Mesenchymal stem cell (in vitro differentiated cells and primary cell): ENCODE measurements at regions not wholly inside any gene's neighbourhood (a gene's known extent, or its start where the extent isn't known, plus 50 kb on each side); places are given as distances from the start of the nearest gene placed in this dataset.
"Not testable (repeated sequence)": the region's sequence is repeated elsewhere in the genome, so short reads cannot be mapped to it uniquely, and the experiment has no call there.

Experiments
- DNase-seq: peaks from one replicate; pipeline ENCODE4 v3.0.0-alpha.2; 2013
- H2AFZ ChIP-seq: one replicate; pipeline ENCODE4 v1.6.1; 2013; ENCODE audit warnings: low read depth, mild to moderate bottlenecking, control low read depth, inconsistent platforms, low read length, moderate library complexity
- H2AK5ac ChIP-seq: 2 replicates; pipeline ENCODE4 v1.6.1; 2013; ENCODE audit warnings: low read length, moderate library complexity, mild to moderate bottlenecking, inconsistent platforms; ENCODE audit not compliant: severe bottlenecking
- H2BK120ac ChIP-seq: one replicate; pipeline ENCODE4 v1.6.1; 2013; ENCODE audit warnings: low read depth, mild to moderate bottlenecking, inconsistent platforms, low read length, moderate library complexity
- H2BK12ac ChIP-seq, 2 experiments: one replicate each; pipeline ENCODE4 v1.6.1; 2013; ENCODE audit warnings: inconsistent platforms in 2 of 2, low read length in 2 of 2, mild to moderate bottlenecking in 2 of 2, moderate library complexity in 2 of 2, control low read depth in 1 of 2
- H2BK15ac ChIP-seq: one replicate; pipeline ENCODE4 v1.6.1; 2013; ENCODE audit warnings: mild to moderate bottlenecking, low read depth, inconsistent platforms; ENCODE audit not compliant: poor library complexity, severe bottlenecking
- H2BK5ac ChIP-seq: 2 replicates; pipeline ENCODE4 v1.6.1; 2013; ENCODE audit warnings: low read depth, mild to moderate bottlenecking, low read length, control low read depth, inconsistent platforms; ENCODE audit not compliant: poor library complexity, severe bottlenecking
- H3K14ac ChIP-seq, 2 experiments: one replicate each; pipeline ENCODE4 v1.6.1; 2013; ENCODE audit warnings: inconsistent platforms in 2 of 2, low read length in 2 of 2, control low read depth in 1 of 2, mild to moderate bottlenecking in 1 of 2, moderate library complexity in 1 of 2
- H3K18ac ChIP-seq, 2 experiments: one replicate each; pipeline ENCODE4 v1.6.1; 2013; ENCODE audit warnings: inconsistent platforms in 2 of 2, low read length in 2 of 2, control low read depth in 1 of 2, low read depth in 1 of 2, mild to moderate bottlenecking in 1 of 2
- H3K23ac ChIP-seq, 2 experiments: one replicate each; pipeline ENCODE4 v1.6.1; 2013; ENCODE audit warnings: inconsistent platforms in 2 of 2, low read length in 2 of 2, mild to moderate bottlenecking in 2 of 2, moderate library complexity in 2 of 2, control low read depth in 1 of 2
- H3K27ac ChIP-seq: 2 replicates; pipeline ENCODE4 v1.5.1; 2013; ENCODE audit warnings: mild to moderate bottlenecking, moderate library complexity, low read length, control low read depth, inconsistent platforms; ENCODE audit not compliant: poor library complexity, severe bottlenecking
- H3K27me3 ChIP-seq, 2 experiments: 2 replicates each; pipeline versions ENCODE4 v1.6.1 to v1.7.0; 2013; ENCODE audit warnings: low read length in 2 of 2, mild to moderate bottlenecking in 2 of 2, moderate library complexity in 2 of 2, control low read depth in 1 of 2, inconsistent platforms in 1 of 2; ENCODE audit not compliant: control insufficient read depth in 1 of 2, insufficient read depth in 1 of 2
- H3K36me3 ChIP-seq, 2 experiments: 2 replicates each; pipeline versions ENCODE4 v1.6.1 to v1.7.0; 2013; ENCODE audit warnings: low read length in 2 of 2, control low read depth in 1 of 2, inconsistent platforms in 1 of 2, low read depth in 1 of 2, mild to moderate bottlenecking in 1 of 2; ENCODE audit not compliant: insufficient read depth in 2 of 2, control insufficient read depth in 1 of 2
- H3K4ac ChIP-seq, 2 experiments: one replicate each; pipeline ENCODE4 v1.6.1; 2013; ENCODE audit warnings: inconsistent platforms in 2 of 2, low read length in 2 of 2, mild to moderate bottlenecking in 2 of 2, moderate library complexity in 2 of 2, control low read depth in 1 of 2, low read depth in 1 of 2
- H3K4me1 ChIP-seq: 2 replicates; pipeline ENCODE4 v1.6.1; 2013; ENCODE audit warnings: low read depth, low read length, control low read depth; ENCODE audit not compliant: control insufficient read depth, insufficient read depth
- H3K4me2 ChIP-seq: 2 replicates; pipeline ENCODE4 v1.6.1; 2013; ENCODE audit warnings: low read length, mild to moderate bottlenecking, inconsistent platforms; ENCODE audit not compliant: poor library complexity, severe bottlenecking
- H3K4me3 ChIP-seq, 2 experiments: 2 replicates each; pipeline versions ENCODE4 v1.5.1 to v1.7.0; 2013; ENCODE audit warnings: low read length in 2 of 2, mild to moderate bottlenecking in 2 of 2, control low read depth in 1 of 2, low read depth in 1 of 2; ENCODE audit not compliant: insufficient read depth in 1 of 2
- H3K79me1 ChIP-seq: replicated peaks from 2 replicates; pipeline ENCODE4 v1.6.1; 2013; ENCODE audit warnings: mild to moderate bottlenecking, control low read depth, low read length, inconsistent platforms; ENCODE audit not compliant: poor library complexity, severe bottlenecking
- H3K9ac ChIP-seq: 2 replicates; pipeline ENCODE4 v1.7.0; 2013; ENCODE audit warnings: mild to moderate bottlenecking, low read length, moderate library complexity
- H3K9me3 ChIP-seq: 2 replicates; pipeline ENCODE4 v1.7.0; 2013; ENCODE audit warnings: mild to moderate bottlenecking, low read length; ENCODE audit not compliant: control insufficient read depth
- H4K8ac ChIP-seq: one replicate; pipeline ENCODE4 v1.6.1; 2013; ENCODE audit warnings: inconsistent platforms, mild to moderate bottlenecking, low read length, moderate library complexity
- H4K91ac ChIP-seq: one replicate; pipeline ENCODE4 v1.6.1; 2013; ENCODE audit warnings: mild to moderate bottlenecking, low read length, inconsistent platforms
- WGBS: methylation state at CpG from one replicate; pipeline ENCODE4 v1.1.7; 2013; ENCODE audit warnings: mixed read lengths; 5-methylcytosine and 5-hydroxymethylcytosine counted together

- H3K36me3 ChIP-seq, result no peaks in the 10 kb centered on the region
- no peak overlapping the region for H4K8ac ChIP-seq
- H3K9me3 ChIP-seq, result no peaks in the 10 kb centered on the region
- no peak overlapping the region for H3K4ac ChIP-seq
- no peaks in the 10 kb centered on the region for H3K79me1 ChIP-seq
- H2BK15ac ChIP-seq, result no peak overlapping the region
- no peak overlapping the region for H2AFZ ChIP-seq
- peak; percentile 31 for DNase-seq
- no peak overlapping the region for H2BK120ac ChIP-seq
- H2BK12ac ChIP-seq, result no peak overlapping the region
- no peak overlapping the region for H3K14ac ChIP-seq
- no peak overlapping the region for H3K27ac ChIP-seq
- no peak overlapping the region for H2AK5ac ChIP-seq
- no peak overlapping the region for H3K23ac ChIP-seq
- H3K4me2 ChIP-seq, result no peak overlapping the region
- 34% methylated on average over 5 of the region's 7 CpGs for WGBS
- no peak overlapping the region for H2BK5ac ChIP-seq
- no peak overlapping the region for H3K4me3 ChIP-seq
- H4K91ac ChIP-seq, result no peak overlapping the region
- no peaks in the 10 kb centered on the region for H3K4me1 ChIP-seq
- H3K18ac ChIP-seq, result no peak overlapping the region
- H3K9ac ChIP-seq, result no peak overlapping the region
- H3K27me3 ChIP-seq, result no peaks in the 10 kb centered on the region
Measured at GRCh38 chr10:20535897-20536881, 360.9 kb downstream of the NEBL start.

GRCh38 chr10:20531241-20531883 lies 365.7 kb downstream of the NEBL start:
- 84% methylated on average over 13 of the region's 20 CpGs for WGBS
- H2AK5ac ChIP-seq, result not testable (repeated sequence)

GRCh38 chr10:20521186-20521585 lies 375.9 kb downstream of the NEBL start:
- Histone ChIP-seq H2BK12ac (no peak overlapping the region), H2BK120ac (no peak overlapping the region), H3K36me3 (no peaks in the 10 kb centered on the region), H3K79me1 (no peaks in the 10 kb centered on the region), H3K4me2 (no peak overlapping the region), H3K9ac (no peak overlapping the region), H3K27ac (no peak overlapping the region), H2AK5ac (no peak overlapping the region), H3K4me3 (no peak overlapping the region), H3K23ac (no peak overlapping the region), H4K8ac (no peak overlapping the region), H3K9me3 (no peaks in the 10 kb centered on the region), H3K14ac (no peak overlapping the region), H3K4me1 (no peaks in the 10 kb centered on the region), H4K91ac (no peak overlapping the region), H3K27me3 (no peaks in the 10 kb centered on the region), H2BK15ac (no peak overlapping the region), H3K18ac (no peak overlapping the region), H3K4ac (no peak overlapping the region), H2BK5ac (no peak overlapping the region), H2AFZ (no peak overlapping the region)
- no peak for DNase-seq
- 95% methylated on average over 3 of the region's 5 CpGs for WGBS

More at GRCh38 chr10:20531241-20531883, 365.7 kb downstream of the NEBL start:
- not testable (repeated sequence) for H3K9ac ChIP-seq, H3K36me3 ChIP-seq, H4K8ac ChIP-seq, H2BK12ac ChIP-seq, H3K27ac ChIP-seq, H3K4me3 ChIP-seq, H3K27me3 ChIP-seq, H3K23ac ChIP-seq, H3K14ac ChIP-seq, H2BK120ac ChIP-seq, H2AFZ ChIP-seq, H2BK15ac ChIP-seq, H3K4me2 ChIP-seq, H3K4me1 ChIP-seq, H3K9me3 ChIP-seq, H4K91ac ChIP-seq, DNase-seq, H2BK5ac ChIP-seq, H3K79me1 ChIP-seq, H3K4ac ChIP-seq
- peak overlapping the region in 1 of 2 experiments; percentile 48 for H3K18ac ChIP-seq

- no peak overlapping the region for H3K4me3 ChIP-seq
- H2BK15ac ChIP-seq, result no peak overlapping the region
- no peak overlapping the region for H2AFZ ChIP-seq
- no peak overlapping the region for H3K27ac ChIP-seq
- H4K91ac ChIP-seq, result no peak overlapping the region
- no peak overlapping the region for H3K14ac ChIP-seq
- no peak overlapping the region for H3K4me2 ChIP-seq
- no peak overlapping the region for H3K18ac ChIP-seq
- no peak overlapping the region for H4K8ac ChIP-seq
- H3K9ac ChIP-seq, result no peak overlapping the region
- no peaks in the 10 kb centered on the region for H3K79me1 ChIP-seq
- no peak overlapping the region for H3K23ac ChIP-seq
- H3K9me3 ChIP-seq, result no peaks in the 10 kb centered on the region
- H2BK12ac ChIP-seq, result no peak overlapping the region
- WGBS, result 100% methylated on average over 2 of the region's 3 CpGs
- H3K36me3 ChIP-seq, result no peaks in the 10 kb centered on the region
- no peaks in the 10 kb centered on the region for H3K4me1 ChIP-seq
- H2AK5ac ChIP-seq, result no peak overlapping the region
- H3K4ac ChIP-seq, result no peak overlapping the region
- DNase-seq, result no peak
- no peak overlapping the region for H2BK120ac ChIP-seq
- H2BK5ac ChIP-seq, result no peak overlapping the region
- no peaks in the 10 kb centered on the region for H3K27me3 ChIP-seq
Measured at GRCh38 chr10:20515654-20516053, 381.5 kb downstream of the NEBL start.
